OCI-LY7 (cell line): ENCODE measurements at regions not wholly inside any gene's neighbourhood (a gene's known extent, or its start where the extent isn't known, plus 50 kb on each side); places are given as distances from the start of the nearest gene placed in this dataset.

Source experiments
- BruUV-seq: library from RNA; stranded (reverse); fragments of 400-500 nt; replicated peaks from 2 replicates; lab custom pipeline; 2021; lab: Mats Ljungman, UMichigan
- CTCF ChIA-PET: fragments of 300-600 bp; sonication (Branson Sonifier 250); formaldehyde crosslinking; loops from one replicate; lab custom pipeline; 2022; ENCODE audit warnings: antibody characterized with exemption; ENCODE audit not compliant: unreplicated experiment; lab: Charles Lee
- POLR2A ChIA-PET: fragments of 300-600 bp; sonication (Branson Sonifier 250); formaldehyde crosslinking; loops from one replicate; lab custom pipeline; 2022; ENCODE audit warnings: antibody characterized with exemption; lab: Charles Lee
- DNase-seq: peaks from one replicate; pipeline ENCODE4 v3.0.0-alpha.2; 2015; ENCODE audit warnings: low spot score
- H2AFZ ChIP-seq: fragments of 200-600 bp; sonication (generic), shearing (Covaris generic); 2 replicates; pipeline ENCODE4 v1.6.1; 2014; ENCODE audit warnings: mild to moderate bottlenecking, antibody characterized with exemption, low read length, moderate library complexity
- H3K27ac ChIP-seq: fragments of 200-600 bp; sonication (generic); 2 replicates; pipeline ENCODE4 v1.5.1; 2014; ENCODE audit warnings: mixed run types, low read depth, mild to moderate bottlenecking, moderate library complexity, low read length, inconsistent platforms; ENCODE audit not compliant: poor library complexity, severe bottlenecking
- H3K36me3 ChIP-seq: fragments of 200-600 bp; sonication (generic); 2 replicates; pipeline ENCODE4 v1.6.1; 2014; ENCODE audit warnings: mild to moderate bottlenecking, antibody characterized with exemption, low read length, moderate library complexity, mixed read lengths; ENCODE audit not compliant: insufficient read depth
- H3K4me1 ChIP-seq: fragments of 200-600 bp; sonication (generic); 2 replicates; pipeline ENCODE4 v1.5.1; 2014; ENCODE audit warnings: mild to moderate bottlenecking, low read length; ENCODE audit not compliant: insufficient read depth, poor library complexity, severe bottlenecking
- H3K4me2 ChIP-seq: fragments of 200-600 bp; sonication (generic); 2 replicates; pipeline ENCODE4 v1.6.1; 2014; ENCODE audit warnings: mild to moderate bottlenecking, low read length
- H3K4me3 ChIP-seq: fragments of 200-600 bp; sonication (generic); 2 replicates; pipeline ENCODE4 v1.5.1; 2014; ENCODE audit warnings: mild to moderate bottlenecking, low read depth, low read length; ENCODE audit not compliant: poor library complexity, severe bottlenecking
- H3K79me2 ChIP-seq: fragments of 200-600 bp; sonication (generic); 2 replicates; pipeline ENCODE4 v1.6.1; 2016; ENCODE audit warnings: low read depth, mild to moderate bottlenecking, low read length, moderate library complexity, mixed read lengths; ENCODE audit not compliant: insufficient read depth
- H3K9me2 ChIP-seq: fragments of 200-600 bp; sonication (generic); 2 replicates; pipeline ENCODE4 v1.6.1; 2016; ENCODE audit warnings: mild to moderate bottlenecking, low read length, mixed read lengths; ENCODE audit not compliant: insufficient read depth
- H3K9me3 ChIP-seq: fragments of 200-600 bp; sonication (generic); 2 replicates; pipeline ENCODE4 v1.6.1; 2014; ENCODE audit warnings: mild to moderate bottlenecking, mixed run types, low read length, mixed read lengths
- H4K20me1 ChIP-seq: fragments of 200-600 bp; sonication (generic); 2 replicates; pipeline ENCODE4 v1.6.1; 2014; ENCODE audit warnings: mild to moderate bottlenecking, antibody characterized with exemption, low read length, moderate library complexity, mixed read lengths; ENCODE audit not compliant: insufficient read depth
- EZH2phosphoT487 ChIP-seq: fragments of 200-600 bp; sonication (generic); IDR thresholded peaks from 2 replicates; pipeline ENCODE4 v1.6.1; 2018; ENCODE audit warnings: low read depth, borderline replicate concordance, mild to moderate bottlenecking, mixed run types, antibody characterized with exemption, low read length, moderate library complexity, mixed read lengths
- intact Hi-C: fragments of 100-400 bp; cut with micrococcal nuclease; formaldehyde crosslinking; loops from one replicate; pipeline ENCODE4 v1.10.0; 2022; ENCODE audit not compliant: unreplicated experiment
- TF ChIP-seq, protein P1 (sequence below): fragments of 200-600 bp; sonication (generic); conservative IDR thresholded peaks from 2 replicates; pipeline ENCODE4 v1.5.1; 2014; ENCODE audit warnings: mild to moderate bottlenecking, antibody characterized with exemption, low read length, moderate library complexity, mixed read lengths

GRCh38 chr15:53462651-53463050, 296.8 kb downstream of the WDR72 start:
- no peak for TF ChIP-seq EZH2phosphoT487
- TF ChIP-seq, protein P1, sequence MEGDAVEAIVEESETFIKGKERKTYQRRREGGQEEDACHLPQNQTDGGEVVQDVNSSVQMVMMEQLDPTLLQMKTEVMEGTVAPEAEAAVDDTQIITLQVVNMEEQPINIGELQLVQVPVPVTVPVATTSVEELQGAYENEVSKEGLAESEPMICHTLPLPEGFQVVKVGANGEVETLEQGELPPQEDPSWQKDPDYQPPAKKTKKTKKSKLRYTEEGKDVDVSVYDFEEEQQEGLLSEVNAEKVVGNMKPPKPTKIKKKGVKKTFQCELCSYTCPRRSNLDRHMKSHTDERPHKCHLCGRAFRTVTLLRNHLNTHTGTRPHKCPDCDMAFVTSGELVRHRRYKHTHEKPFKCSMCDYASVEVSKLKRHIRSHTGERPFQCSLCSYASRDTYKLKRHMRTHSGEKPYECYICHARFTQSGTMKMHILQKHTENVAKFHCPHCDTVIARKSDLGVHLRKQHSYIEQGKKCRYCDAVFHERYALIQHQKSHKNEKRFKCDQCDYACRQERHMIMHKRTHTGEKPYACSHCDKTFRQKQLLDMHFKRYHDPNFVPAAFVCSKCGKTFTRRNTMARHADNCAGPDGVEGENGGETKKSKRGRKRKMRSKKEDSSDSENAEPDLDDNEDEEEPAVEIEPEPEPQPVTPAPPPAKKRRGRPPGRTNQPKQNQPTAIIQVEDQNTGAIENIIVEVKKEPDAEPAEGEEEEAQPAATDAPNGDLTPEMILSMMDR: no peak
- intact Hi-C loops: no loop called here
- Histone ChIP-seq H2AFZ (no peak overlapping the region), H3K9me3 (no peaks in the 10 kb centered on the region), H3K9me2 (no peaks in the 10 kb centered on the region), H3K4me1 (no peaks in the 10 kb centered on the region), H3K79me2 (no peaks in the 10 kb centered on the region), H3K4me3 (no peak overlapping the region), H4K20me1 (no peaks in the 10 kb centered on the region), H3K27ac (no peak overlapping the region), H3K36me3 (no peaks in the 10 kb centered on the region), H3K4me2 (no peak overlapping the region)
- no peak for DNase-seq
- ChIA-PET CTCF (no interaction called here), POLR2A (no interaction called here)
- BruUV-seq: no TSS peak

- BruUV-seq: no TSS peak
- Histone ChIP-seq H3K4me3 (no peak overlapping the region), H3K4me2 (no peak overlapping the region), H4K20me1 (no peaks in the 10 kb centered on the region), H3K27ac (no peak overlapping the region), H2AFZ (no peak overlapping the region), H3K79me2 (no peaks in the 10 kb centered on the region), H3K4me1 (no peaks in the 10 kb centered on the region), H3K9me2 (no peaks in the 10 kb centered on the region), H3K36me3 (no peaks in the 10 kb centered on the region), H3K9me3 (no peaks in the 10 kb centered on the region)
- POLR2A ChIA-PET: no interaction called here
- CTCF ChIA-PET: no interaction called here
- no peak for DNase-seq
- no peak for TF ChIP-seq EZH2phosphoT487
- TF ChIP-seq, protein P1: no peak
- intact Hi-C loops: no loop called here
Measured at GRCh38 chr15:53461677-53462076, 297.8 kb downstream of the WDR72 start.

DNA sequence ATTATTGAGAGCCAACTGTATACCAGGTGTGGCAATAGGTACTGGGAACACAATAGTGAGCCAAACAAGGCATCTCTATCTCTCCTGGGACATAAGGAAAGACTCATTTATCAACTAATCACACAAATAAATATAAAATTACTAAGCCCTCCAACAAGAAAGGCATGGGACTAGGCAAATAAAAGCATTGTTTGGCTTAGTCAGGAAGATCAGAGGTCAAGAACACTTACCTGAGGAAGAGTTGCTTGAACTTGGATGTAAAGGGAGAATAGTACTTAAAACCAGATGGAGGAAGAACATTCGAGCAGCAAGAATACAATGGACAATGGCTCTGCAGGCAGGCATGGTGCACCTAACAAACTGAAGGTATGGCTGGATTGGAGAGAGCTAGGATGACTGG, 300.7 kb downstream of the WDR72 start:
- DNase-seq: no peak
- H3K4me2 ChIP-seq: no peak overlapping the region
- no peaks in the 10 kb centered on the region for H3K79me2 ChIP-seq
- H3K4me3 ChIP-seq: no peak overlapping the region
- no TSS peak for BruUV-seq
- no peaks in the 10 kb centered on the region for H3K9me3 ChIP-seq
- H3K27ac ChIP-seq: no peak overlapping the region
- no peaks in the 10 kb centered on the region for H3K36me3 ChIP-seq
- ChIA-PET CTCF (no interaction called here), POLR2A (no interaction called here)
- H3K4me1 ChIP-seq: no peaks in the 10 kb centered on the region
- intact Hi-C loops: no loop called here
- H4K20me1 ChIP-seq: no peaks in the 10 kb centered on the region
- H3K9me2 ChIP-seq: no peaks in the 10 kb centered on the region
- H2AFZ ChIP-seq: no peak overlapping the region
- TF ChIP-seq EZH2phosphoT487: no peak
- TF ChIP-seq, protein P1: no peak
